ENCODE measurements at regions not wholly inside any gene's neighbourhood (a gene's known extent, or its start where the extent isn't known, plus 50 kb on each side); places are given as distances from the start of the nearest gene placed in this dataset.

DNA sequence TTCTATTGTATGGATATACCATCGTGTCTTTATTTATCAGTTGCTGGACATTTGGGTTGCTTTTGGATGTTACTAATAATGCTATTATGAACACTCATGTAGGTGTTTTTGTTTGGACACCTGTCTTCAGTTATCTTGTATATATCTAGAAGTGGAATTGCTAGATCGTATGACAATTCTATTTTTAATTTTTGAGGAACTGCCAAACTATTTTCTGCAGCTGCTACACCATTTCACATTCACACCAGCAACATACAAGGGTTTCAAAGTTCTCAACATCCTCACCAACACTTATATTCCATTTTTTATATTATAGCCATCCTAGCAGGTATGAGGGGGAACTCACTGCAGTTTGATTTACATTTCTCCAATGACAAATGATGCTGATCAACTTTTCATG is 324.6 kb downstream of the CAAP1 start:
- no peak for DNase-seq (ENCODE audit: low spot score)

DNA sequence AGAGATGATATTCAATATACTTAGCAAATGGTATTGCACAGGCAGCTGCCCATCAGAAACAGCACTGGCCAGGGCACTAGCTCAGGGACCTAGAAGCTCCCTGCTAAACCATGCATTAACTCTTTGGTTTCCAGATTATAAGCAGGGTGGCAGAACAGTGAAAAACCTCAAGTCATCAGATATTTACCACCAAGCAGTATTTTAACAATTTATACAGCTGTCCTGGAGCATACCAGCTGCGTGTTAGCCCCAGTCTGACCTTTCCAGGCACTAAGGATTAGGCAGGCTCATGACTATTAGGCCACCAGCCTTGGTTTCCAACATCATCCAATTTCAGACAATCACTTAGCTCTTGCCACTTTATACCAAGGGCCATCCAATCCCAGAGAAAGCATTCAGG is 326.5 kb downstream of the CAAP1 start:
- no peak for DNase-seq (ENCODE audit: low spot score)

DNA sequence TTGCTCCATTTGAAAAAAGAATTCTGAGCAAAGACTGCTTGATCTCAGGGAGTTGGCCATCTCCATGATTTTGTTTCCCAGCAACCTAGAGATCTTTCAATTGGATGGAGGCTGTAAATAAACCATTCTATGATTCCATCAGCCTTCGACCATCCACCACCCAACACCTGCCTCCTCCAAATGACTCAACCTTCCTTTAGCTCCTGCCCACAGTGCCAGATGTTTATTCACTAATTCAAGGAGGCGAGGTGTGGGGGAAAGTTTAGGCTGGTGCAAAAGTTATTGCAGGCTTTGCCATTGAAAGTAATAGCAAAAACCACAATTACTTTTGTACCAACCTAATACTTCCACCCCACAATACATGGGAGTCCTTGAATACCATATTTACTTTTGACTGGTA is 327.5 kb downstream of the CAAP1 start:
- no peak for DNase-seq (ENCODE audit: low spot score)

- DNase-seq (ENCODE audit: low spot score): no peak
These were observed 330.3 kb downstream of the CAAP1 start for GRCh38 chr9:26562338-26562737.

DNA sequence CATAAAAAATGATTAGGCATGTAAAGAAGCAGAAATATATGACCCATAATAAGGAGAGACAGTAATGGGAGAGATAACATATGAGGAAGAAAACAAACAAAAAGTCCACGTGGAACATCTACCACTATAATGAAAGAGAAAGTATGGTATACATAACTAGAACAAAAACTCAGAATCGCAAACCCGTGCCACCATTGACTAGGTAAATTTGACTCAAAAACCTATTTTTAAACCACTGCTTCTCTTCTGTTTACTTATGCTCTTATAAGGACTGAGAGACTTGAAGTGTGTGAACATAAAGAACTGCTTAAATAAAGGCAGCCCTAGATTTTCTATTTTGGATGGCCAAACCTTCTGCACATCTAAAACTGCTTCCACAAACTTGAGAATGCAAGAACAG is 330.7 kb downstream of the CAAP1 start:
- DNase-seq (ENCODE audit: low spot score): no peak

- no peak for DNase-seq (ENCODE audit: low spot score)
These were observed 333.1 kb downstream of the CAAP1 start for GRCh38 chr9:26559506-26559905.

- no peak for DNase-seq (ENCODE audit: low spot score)
These were observed 340.6 kb downstream of the CAAP1 start for GRCh38 chr9:26551971-26552370.

DNA sequence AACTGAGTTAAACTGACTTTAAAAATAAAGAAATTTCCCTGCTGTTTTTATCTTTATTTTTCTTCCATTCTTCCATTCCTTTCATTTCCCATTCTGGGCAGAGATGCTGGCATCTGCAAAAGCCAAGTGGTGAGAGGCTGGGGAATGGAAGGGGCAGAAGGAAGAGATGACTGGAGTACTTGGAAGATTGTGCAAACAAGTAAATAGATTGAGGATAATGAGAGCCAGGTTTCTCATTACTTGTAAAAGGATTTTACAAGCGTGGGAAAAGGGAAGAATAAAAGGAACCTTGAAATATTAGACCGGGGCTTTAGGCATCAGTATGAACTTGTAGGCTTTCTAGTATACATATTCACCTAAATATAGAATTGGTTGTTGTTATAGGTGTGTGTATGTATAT is 341.2 kb downstream of the CAAP1 start:
- DNase-seq (ENCODE audit: low spot score): no peak

GRCh38 chr9:26548781-26549290 is 343.8 kb downstream of the CAAP1 start:
- DNase-seq (ENCODE audit: low spot score): no peak

GRCh38 chr9:26539867-26540493 is 352.6 kb downstream of the CAAP1 start:
- no peak for DNase-seq (ENCODE audit: low spot score)

GRCh38 chr9:26537211-26537610 is 355.4 kb downstream of the CAAP1 start:
- no peak for DNase-seq (ENCODE audit: low spot score)

GRCh38 chr9:26535151-26535550 is 357.5 kb downstream of the CAAP1 start:
- DNase-seq (ENCODE audit: low spot score): no peak

DNA sequence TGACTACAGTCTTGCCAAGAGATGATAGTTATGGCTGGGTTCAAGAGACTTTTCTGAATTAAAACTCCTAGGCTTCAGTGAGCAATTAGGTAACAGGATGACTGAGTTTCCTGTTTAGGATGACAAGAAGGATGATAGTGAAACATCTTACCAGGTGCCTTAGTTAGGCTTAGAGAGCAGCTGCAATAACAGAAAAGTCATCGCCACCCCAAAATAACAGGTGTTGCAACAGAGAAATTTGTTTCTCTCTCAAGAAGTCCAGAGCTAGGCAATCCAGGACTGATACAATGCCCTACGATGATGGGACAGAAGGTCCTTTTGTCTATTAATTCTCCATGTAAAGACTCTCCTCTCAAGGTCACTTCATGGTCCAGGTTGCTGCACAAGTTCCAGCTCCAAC is 361.8 kb downstream of the CAAP1 start:
- DNase-seq (ENCODE audit: low spot score): no peak

GRCh38 chr9:26527931-26528330 is 364.7 kb downstream of the CAAP1 start:
- DNase-seq (ENCODE audit: low spot score): no peak

DNA sequence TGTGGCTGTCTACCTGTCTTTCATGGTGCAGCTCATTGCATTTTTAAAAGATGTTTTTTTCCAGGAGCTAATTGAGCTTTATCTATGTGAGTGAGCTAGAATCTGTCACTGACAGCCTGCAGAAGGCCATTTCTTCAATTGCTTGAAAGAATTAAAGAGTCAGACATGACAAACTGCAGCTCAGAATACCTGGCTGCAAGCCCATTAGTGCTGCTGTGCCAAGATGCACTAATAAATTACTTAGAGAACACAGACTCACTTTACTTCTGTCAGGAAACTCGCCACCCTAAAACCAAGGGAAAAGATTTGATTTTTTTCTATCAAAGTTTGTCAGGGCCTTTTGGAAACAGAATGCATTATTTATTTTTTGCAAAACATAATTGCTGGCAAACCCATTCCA is 368.3 kb downstream of the CAAP1 start:
- no peak for DNase-seq (ENCODE audit: low spot score)

DNA sequence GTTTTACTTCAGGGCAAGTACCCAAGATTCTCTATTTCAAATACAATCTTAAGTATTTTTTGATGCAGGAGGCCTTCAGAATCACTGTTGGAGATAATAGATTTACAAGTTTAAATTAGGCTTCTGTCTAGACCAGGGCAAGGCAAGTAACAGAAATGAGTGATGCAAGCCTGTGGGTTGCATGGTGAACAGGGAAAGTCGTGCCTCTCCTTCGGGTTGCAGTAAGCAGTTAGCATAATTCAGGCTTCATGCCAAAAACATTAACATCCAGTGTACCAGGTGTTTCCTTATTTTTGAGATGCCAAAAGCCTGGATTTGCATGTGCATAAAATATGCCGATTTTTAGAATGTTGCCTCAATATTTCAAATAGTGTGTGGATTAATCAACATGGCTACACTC is 369.0 kb downstream of the CAAP1 start:
- DNase-seq (ENCODE audit: low spot score): no peak

- no peak for DNase-seq (ENCODE audit: low spot score)
These were observed 372.5 kb downstream of the CAAP1 start for GRCh38 chr9:26520141-26520540.

DNA sequence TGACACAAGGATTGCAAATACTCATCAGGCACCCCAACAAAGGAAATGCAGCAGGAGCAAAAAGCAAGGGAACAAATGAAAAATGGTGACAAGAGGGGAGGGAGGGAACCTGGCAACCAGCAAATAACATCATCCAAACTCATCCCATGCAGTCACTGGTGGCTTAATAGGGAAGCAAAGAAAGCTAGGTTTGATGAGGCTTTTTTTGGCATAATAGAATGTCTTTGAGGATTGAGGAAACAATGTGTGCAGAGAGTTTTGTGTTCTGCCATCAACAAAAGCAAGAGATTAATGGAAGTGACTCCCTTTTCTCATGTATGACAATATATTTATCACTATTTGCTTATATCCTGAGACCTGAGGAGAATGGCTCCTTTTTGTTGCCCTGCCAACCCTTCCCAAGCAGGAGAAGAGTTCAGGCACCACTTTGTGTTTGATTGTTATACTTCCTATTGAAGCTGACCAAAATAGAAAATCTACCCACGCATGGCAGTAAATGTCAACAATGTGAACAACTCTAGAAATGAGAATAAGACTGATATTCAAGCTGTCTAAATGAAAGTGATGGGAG is 375.7 kb downstream of the CAAP1 start:
- no peak for DNase-seq (ENCODE audit: low spot score)

DNA sequence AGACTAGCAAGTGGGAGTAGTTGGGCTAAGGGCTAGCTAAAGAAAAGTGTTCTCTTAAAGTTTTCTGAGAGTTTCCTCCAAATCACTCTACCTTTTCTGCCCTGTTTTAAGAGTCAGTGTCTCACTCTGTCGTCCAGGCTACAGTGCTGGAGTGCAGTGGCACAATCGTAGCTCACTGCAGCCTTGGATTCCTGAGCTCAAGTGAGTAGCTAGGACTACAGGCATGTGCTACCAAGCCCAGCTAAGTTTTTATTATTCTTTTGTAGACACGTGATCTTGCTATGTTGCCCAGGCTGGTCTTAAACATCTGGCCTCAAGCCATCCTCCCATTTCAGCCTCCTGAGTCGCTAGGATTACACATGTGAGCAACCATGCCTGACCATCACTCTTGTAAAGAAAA is 378.9 kb downstream of the CAAP1 start:
- DNase-seq (ENCODE audit: low spot score): no peak

- DNase-seq (ENCODE audit: low spot score): no peak
These were observed 382.5 kb downstream of the CAAP1 start for GRCh38 chr9:26510137-26510536.

DNA sequence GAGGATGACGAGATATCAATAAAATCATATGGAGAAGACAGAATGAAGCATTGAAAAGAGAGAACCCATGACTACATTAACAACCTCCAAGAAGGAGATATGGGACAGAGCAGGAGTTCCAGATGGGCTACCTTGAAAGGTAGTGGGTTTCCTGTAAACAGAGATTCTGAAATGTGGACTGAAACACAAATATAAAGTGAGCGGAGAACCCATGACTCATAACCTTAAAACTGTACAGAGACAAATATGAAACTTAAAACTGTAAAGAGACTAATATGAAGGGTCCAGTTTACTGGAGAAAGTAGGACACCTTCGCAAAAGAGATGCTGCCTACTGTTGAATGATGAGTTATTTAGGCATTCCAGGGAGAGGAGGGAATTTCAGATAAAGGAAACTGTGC is 383.7 kb downstream of the CAAP1 start:
- no peak for DNase-seq (ENCODE audit: low spot score)

DNA sequence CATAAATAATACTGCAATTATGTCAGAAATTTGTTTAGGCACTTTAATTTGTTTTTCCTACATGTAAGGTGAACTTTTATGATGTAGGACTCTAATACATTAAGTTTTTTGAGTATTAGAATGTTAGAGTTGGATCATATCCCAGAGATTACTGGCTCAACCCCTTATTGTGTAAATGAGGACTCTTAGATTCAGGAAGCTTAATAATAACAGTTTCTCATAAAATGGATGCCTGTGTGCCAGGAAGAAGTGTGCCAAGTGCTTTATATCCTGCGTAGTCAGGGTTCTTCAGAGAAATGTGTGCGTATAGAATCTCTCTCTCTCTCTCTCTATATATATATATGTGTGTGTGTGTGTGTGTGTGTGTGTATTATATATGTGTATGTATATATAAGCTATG is 388.5 kb downstream of the CAAP1 start:
- no peak for DNase-seq (ENCODE audit: low spot score)

DNA sequence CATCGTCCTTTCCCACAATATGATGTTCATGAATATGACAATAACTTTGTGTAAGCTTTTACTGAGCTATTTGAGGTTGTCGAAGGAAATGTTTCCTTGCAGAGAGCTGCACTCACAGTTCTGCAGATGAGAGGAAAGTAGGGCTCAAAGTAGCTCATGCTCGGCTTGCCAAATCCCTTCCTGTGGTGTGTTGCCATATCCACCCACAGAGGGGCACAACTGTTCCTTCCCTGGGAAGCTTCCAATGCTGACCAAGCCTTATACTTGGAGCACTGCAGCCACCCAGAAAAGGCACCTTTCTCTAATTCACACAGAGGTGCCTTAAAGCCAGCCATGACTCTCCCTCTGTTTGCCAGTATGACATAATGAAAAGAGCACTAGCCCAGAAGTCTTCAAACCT is 390.3 kb downstream of the CAAP1 start:
- DNase-seq (ENCODE audit: low spot score): no peak

GRCh38 chr9:26500471-26500870 is 392.1 kb downstream of the CAAP1 start:
- DNase-seq (ENCODE audit: low spot score): no peak
